GM18498 (cell line): ENCODE measurements at regions not wholly inside any gene's neighbourhood (a gene's known extent, or its start where the extent isn't known, plus 50 kb on each side); places are given as distances from the start of the nearest gene placed in this dataset.

Experiments
- ATAC-seq: cut with Tn5 transposase; IDR thresholded peaks from one replicate; pipeline ENCODE4 v1.9.1; 2021; ENCODE audit warnings: mild to moderate bottlenecking, moderate library complexity; ENCODE audit not compliant: unreplicated experiment

GRCh38 chr18:30376515-30376914, 666.0 kb downstream of the DSC3 start:
- no peak for ATAC-seq

- ATAC-seq: no peak
These were observed 680.5 kb downstream of the DSC3 start for GRCh38 chr18:30361864-30362540.

GRCh38 chr18:30359521-30359920, 683.0 kb downstream of the DSC3 start:
- ATAC-seq: no peak

- ATAC-seq: no peak
These were observed 684.0 kb downstream of the DSC3 start for GRCh38 chr18:30358555-30358954.

GRCh38 chr18:30352551-30353168, 689.9 kb downstream of the DSC3 start:
- ATAC-seq: no peak

- ATAC-seq: no peak
These were observed 692.3 kb downstream of the DSC3 start for GRCh38 chr18:30350263-30350662.

GRCh38 chr18:30343090-30343489, 699.5 kb downstream of the DSC3 start:
- ATAC-seq: no peak

- ATAC-seq: no peak
These were observed 699.9 kb downstream of the DSC3 start for GRCh38 chr18:30342675-30343074.

- ATAC-seq: no peak
These were observed 707.8 kb downstream of the DSC3 start for GRCh38 chr18:30334781-30335180.

- ATAC-seq: no peak
These were observed 709.2 kb downstream of the DSC3 start for GRCh38 chr18:30333310-30333709.

GRCh38 chr18:30328839-30329238, 713.7 kb downstream of the DSC3 start:
- no peak for ATAC-seq

- no peak for ATAC-seq
These were observed 740.4 kb downstream of the DSC3 start for GRCh38 chr18:30302181-30302580.

GRCh38 chr18:30298769-30299168, 743.8 kb downstream of the DSC3 start:
- ATAC-seq: no peak

- no peak for ATAC-seq
These were observed 753.7 kb downstream of the DSC3 start for GRCh38 chr18:30288662-30289414.

- ATAC-seq: no peak
These were observed 761.6 kb downstream of the DSC3 start for GRCh38 chr18:30280861-30281470.

- ATAC-seq: no peak
These were observed 762.4 kb downstream of the DSC3 start for GRCh38 chr18:30280186-30280585.

GRCh38 chr18:30277676-30278075, 764.9 kb downstream of the DSC3 start:
- ATAC-seq: no peak

- ATAC-seq: no peak
These were observed 770.8 kb downstream of the DSC3 start for GRCh38 chr18:30271716-30272115.

- ATAC-seq: no peak
These were observed 777.4 kb downstream of the DSC3 start for GRCh38 chr18:30265190-30265589.

- ATAC-seq: no peak
These were observed 788.2 kb downstream of the DSC3 start for GRCh38 chr18:30254331-30254730.

- ATAC-seq: no peak
These were observed 794.5 kb downstream of the DSC3 start for GRCh38 chr18:30248056-30248455.
